ENCODE measurements at regions not wholly inside any gene's neighbourhood (a gene's known extent, or its start where the extent isn't known, plus 50 kb on each side); places are given as distances from the start of the nearest gene placed in this dataset.

DNA sequence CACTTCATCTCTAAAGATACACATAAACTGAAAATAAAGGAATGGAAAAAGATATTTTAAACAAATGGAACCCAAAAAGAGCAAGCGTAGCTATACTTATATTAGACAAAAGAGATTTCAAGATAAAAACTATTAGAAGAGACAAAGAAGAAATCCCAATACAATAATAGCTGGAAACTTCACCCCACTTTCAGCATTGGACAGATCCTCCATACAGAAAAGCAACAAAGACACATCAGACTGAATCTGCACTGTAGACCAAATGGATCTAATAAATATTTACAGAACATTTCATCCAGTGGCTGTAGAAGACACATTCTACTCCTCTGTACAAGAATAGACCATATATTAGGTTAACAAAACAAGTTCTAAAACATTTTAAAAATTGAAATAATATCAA is 117.6 kb upstream of the PDE3A start:
- Histone ChIP-seq H3K9me3 (ENCODE audit: control insufficient read depth, insufficient read depth, low read depth, low read length) (no peaks in the 10 kb centered on the region; the same call in 1 of the 2 replicates), H3K4me1 (ENCODE audit: control insufficient read depth, insufficient read depth, low read length) (no peaks in the 10 kb centered on the region), H3K27ac (ENCODE audit: low read length) (no peak overlapping the region), H3K27me3 (ENCODE audit: control insufficient read depth, insufficient read depth, low read length) (no peaks in the 10 kb centered on the region), H3K36me3 (ENCODE audit: control insufficient read depth, insufficient read depth, low read length) (no peaks in the 10 kb centered on the region), H3K4me3 (ENCODE audit: low read depth in 2 of 2, low read length in 2 of 2) (no peak overlapping the region)
- no TSS peak for BruUV-seq (replicated peaks)
- no peak for ATAC-seq
- ChIA-PET CTCF (no interaction called here), POLR2A (no interaction called here)
- in situ Hi-C loops (cut with HindIII; ENCODE audit: low pct_unique_long_range_greater_than_20kb, low sequenced_read_pairs), result no loop called here
- intact Hi-C loops (cut with micrococcal nuclease; ENCODE audit: unreplicated experiment), result no loop called here
- TF ChIP-seq TCF7L2 (IDR thresholded peaks at IDR 0.05; ENCODE audit: low read depth, low read length) (no peak), POLR2AphosphoS5 (IDR thresholded peaks at IDR 0.05; ENCODE audit: low read depth, low read length) (no peak), SIN3A (IDR thresholded peaks at IDR 0.05; ENCODE audit: borderline replicate concordance, insufficient read depth, low read depth, low read length) (no peak)
- TF ChIP-seq, protein P1, sequence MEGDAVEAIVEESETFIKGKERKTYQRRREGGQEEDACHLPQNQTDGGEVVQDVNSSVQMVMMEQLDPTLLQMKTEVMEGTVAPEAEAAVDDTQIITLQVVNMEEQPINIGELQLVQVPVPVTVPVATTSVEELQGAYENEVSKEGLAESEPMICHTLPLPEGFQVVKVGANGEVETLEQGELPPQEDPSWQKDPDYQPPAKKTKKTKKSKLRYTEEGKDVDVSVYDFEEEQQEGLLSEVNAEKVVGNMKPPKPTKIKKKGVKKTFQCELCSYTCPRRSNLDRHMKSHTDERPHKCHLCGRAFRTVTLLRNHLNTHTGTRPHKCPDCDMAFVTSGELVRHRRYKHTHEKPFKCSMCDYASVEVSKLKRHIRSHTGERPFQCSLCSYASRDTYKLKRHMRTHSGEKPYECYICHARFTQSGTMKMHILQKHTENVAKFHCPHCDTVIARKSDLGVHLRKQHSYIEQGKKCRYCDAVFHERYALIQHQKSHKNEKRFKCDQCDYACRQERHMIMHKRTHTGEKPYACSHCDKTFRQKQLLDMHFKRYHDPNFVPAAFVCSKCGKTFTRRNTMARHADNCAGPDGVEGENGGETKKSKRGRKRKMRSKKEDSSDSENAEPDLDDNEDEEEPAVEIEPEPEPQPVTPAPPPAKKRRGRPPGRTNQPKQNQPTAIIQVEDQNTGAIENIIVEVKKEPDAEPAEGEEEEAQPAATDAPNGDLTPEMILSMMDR (IDR thresholded peaks at IDR 0.05), result no peak
- TF ChIP-seq, protein P2, sequence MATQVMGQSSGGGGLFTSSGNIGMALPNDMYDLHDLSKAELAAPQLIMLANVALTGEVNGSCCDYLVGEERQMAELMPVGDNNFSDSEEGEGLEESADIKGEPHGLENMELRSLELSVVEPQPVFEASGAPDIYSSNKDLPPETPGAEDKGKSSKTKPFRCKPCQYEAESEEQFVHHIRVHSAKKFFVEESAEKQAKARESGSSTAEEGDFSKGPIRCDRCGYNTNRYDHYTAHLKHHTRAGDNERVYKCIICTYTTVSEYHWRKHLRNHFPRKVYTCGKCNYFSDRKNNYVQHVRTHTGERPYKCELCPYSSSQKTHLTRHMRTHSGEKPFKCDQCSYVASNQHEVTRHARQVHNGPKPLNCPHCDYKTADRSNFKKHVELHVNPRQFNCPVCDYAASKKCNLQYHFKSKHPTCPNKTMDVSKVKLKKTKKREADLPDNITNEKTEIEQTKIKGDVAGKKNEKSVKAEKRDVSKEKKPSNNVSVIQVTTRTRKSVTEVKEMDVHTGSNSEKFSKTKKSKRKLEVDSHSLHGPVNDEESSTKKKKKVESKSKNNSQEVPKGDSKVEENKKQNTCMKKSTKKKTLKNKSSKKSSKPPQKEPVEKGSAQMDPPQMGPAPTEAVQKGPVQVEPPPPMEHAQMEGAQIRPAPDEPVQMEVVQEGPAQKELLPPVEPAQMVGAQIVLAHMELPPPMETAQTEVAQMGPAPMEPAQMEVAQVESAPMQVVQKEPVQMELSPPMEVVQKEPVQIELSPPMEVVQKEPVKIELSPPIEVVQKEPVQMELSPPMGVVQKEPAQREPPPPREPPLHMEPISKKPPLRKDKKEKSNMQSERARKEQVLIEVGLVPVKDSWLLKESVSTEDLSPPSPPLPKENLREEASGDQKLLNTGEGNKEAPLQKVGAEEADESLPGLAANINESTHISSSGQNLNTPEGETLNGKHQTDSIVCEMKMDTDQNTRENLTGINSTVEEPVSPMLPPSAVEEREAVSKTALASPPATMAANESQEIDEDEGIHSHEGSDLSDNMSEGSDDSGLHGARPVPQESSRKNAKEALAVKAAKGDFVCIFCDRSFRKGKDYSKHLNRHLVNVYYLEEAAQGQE (IDR thresholded peaks at IDR 0.05; ENCODE audit: insufficient read depth in 1 of 2, low read depth in 2 of 2, low read length in 1 of 2), result no peak
- no peak for DNase-seq (ENCODE audit: low read depth, low spot score)

DNA sequence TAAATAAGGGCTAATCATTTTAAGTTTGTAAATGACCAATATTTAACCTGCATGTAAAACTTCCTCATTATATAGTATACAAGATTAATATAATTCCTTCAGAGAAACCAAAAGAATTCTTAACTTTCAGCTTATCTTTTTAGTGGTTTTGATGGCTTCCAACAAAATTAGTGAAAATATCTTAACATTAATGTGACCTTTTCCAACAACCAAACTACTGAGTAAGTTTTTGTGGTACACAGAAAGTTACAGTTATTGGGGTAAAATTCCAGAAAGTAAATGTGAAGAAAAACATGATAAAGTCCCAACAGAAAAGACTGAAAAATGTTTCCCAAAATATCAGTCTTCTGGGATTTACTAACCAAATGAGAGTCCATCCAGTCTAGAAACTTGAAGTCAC is 111.0 kb upstream of the PDE3A start:
- DNase-seq (ENCODE audit: low read depth, low spot score) (no peak), ATAC-seq (no peak)
- CTCF ChIA-PET, result no interaction called here
- no peaks in the 10 kb centered on the region for H3K9me3 ChIP-seq (ENCODE audit: control insufficient read depth, insufficient read depth, low read depth, low read length)
- no peaks in the 10 kb centered on the region for H3K27me3 ChIP-seq (ENCODE audit: control insufficient read depth, insufficient read depth, low read length)
- H3K27ac ChIP-seq (ENCODE audit: low read length), result no peak overlapping the region
- no TSS peak for BruUV-seq (replicated peaks)
- no peaks in the 10 kb centered on the region for H3K4me1 ChIP-seq (ENCODE audit: control insufficient read depth, insufficient read depth, low read length)
- H3K36me3 ChIP-seq (ENCODE audit: control insufficient read depth, insufficient read depth, low read length), result no peaks in the 10 kb centered on the region
- no peak for TF ChIP-seq SIN3A (IDR thresholded peaks at IDR 0.05; ENCODE audit: borderline replicate concordance, insufficient read depth, low read depth, low read length)
- TF ChIP-seq, protein P2 (IDR thresholded peaks at IDR 0.05; ENCODE audit: insufficient read depth in 1 of 2, low read depth in 2 of 2, low read length in 1 of 2), result no peak
- TF ChIP-seq TCF7L2 (IDR thresholded peaks at IDR 0.05; ENCODE audit: low read depth, low read length), result no peak
- TF ChIP-seq, protein P1 (IDR thresholded peaks at IDR 0.05), result no peak
- TF ChIP-seq POLR2AphosphoS5 (IDR thresholded peaks at IDR 0.05; ENCODE audit: low read depth, low read length), result no peak
- in situ Hi-C loops (cut with HindIII; ENCODE audit: low pct_unique_long_range_greater_than_20kb, low sequenced_read_pairs) (no loop called here), intact Hi-C loops (cut with micrococcal nuclease; ENCODE audit: unreplicated experiment) (no loop called here)
- H3K4me3 ChIP-seq (ENCODE audit: low read depth in 2 of 2, low read length in 2 of 2), result no peak overlapping the region
- POLR2A ChIA-PET, result no interaction called here
